Ammon's horn (tissue), 1 donor: ENCODE measurements at regions not wholly inside any gene's neighbourhood (a gene's known extent, or its start where the extent isn't known, plus 50 kb on each side); places are given as distances from the start of the nearest gene placed in this dataset.
"Not testable (repeated sequence)": the region's sequence is repeated elsewhere in the genome, so short reads cannot be mapped to it uniquely, and the experiment has no call there.

Experiments
- DNase-seq: peaks from one replicate; pipeline ENCODE4 v3.0.0-alpha.2; 2016; ENCODE audit warnings: low spot score

DNA sequence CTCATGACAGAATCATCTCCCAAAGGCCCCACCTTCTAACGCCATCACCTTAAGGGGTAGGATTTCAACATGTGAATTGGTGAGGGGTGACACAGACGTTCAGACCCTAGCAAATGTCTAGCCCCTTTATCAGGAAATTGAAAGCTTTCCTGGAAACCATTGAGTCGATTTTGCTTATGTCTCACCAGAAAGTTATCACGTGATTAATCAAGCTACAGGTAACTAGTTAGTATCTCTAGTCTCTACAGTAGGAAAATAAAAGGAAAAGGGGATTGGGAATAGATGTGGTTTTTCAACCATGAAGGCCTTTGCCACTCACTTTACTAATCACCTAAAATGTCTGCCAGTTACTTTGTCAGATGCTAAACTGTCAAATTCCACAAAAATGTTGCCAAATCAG, 1133.0 kb downstream of the PDHA2 start:
- no peak for DNase-seq

GRCh38 chr4:96974295-96974694, 1134.4 kb downstream of the PDHA2 start:
- DNase-seq = no peak

- DNase-seq = no peak
These were observed 1143.9 kb downstream of the PDHA2 start for GRCh38 chr4:96983830-96984229.

DNA sequence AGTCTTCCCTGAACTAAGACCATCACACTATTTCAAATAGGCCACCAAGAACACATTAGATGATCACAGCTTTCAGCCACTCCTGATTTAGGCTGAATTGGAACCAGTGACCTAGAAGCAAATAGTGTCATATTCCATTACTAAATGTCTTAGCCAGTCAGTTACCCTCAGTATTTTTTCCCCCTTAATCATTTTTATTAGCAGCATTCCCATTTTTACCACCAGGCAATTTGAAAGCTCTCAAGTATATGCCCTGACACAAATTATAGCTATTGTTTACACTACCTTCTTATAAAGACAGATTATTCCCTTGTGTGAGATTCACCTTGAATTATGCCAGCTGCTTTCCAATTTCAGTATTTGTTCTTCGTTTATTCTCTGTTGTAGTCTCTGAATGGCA, 1146.9 kb downstream of the PDHA2 start:
- DNase-seq = no peak

GRCh38 chr4:96991083-96991482, 1151.2 kb downstream of the PDHA2 start:
- DNase-seq = no peak

DNA sequence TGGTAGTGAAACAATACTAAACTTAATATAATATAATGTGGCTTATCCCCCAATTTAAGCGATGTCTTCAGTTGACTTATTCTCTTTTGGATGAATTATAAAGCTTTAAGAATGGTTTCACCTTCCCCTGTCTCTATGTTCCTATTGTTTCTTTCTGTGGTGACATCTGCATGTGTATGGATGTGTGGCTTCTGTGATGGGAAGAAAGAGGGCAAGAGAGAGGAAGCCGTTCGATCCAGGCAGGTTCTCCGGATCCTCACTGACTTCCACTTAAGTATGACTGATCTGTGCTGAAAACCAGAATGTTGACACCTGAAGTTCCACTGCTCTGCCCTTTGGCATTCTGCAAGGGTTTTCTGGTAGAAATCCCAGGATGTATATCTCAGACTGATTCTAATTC, 1150.8 kb downstream of the STPG2 start:
- no peak for DNase-seq

DNA sequence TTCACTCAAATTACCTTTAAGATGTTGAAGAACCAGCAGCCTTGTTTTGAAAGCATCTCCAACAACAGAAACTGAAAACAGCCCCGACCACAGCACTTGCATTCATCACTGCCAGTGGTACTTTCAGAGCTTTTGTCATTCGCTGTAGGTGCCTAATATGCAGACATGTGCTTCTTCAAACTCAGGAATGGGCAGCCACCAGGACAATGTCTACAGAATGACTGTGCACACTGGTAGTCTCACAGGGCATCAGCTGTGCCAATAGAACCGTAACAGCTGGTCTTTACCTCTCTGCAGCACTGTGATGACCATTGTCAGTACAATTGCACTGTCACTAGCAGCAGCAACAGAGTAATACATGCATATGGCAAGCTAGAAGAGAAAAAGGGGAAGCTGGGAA, 1149.7 kb downstream of the STPG2 start:
- no peak for DNase-seq

- no peak for DNase-seq
These were observed 1139.6 kb downstream of the STPG2 start for GRCh38 chr4:97003715-97004114.

DNA sequence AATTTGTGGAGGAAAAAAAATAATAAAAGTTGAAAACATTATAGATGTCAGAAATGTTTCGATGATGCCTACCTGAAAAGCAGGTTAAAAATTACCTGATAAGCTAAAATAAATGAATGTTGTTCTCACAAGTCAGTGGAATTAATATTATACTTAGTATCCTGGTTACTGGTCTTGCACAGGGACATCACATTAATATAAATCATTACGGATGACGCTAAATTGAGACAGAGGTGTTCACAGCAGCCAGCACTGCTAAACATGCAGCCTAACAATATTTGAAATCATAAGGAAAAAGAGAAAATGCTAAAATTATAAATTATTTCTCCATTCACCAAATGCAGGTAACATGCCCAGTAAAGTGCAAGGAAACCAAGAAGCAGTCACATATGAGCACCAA, 1130.0 kb downstream of the STPG2 start:
- no peak for DNase-seq

- DNase-seq = no peak
These were observed 1129.6 kb downstream of the STPG2 start for GRCh38 chr4:97013711-97014110.

GRCh38 chr4:97015301-97015700, 1128.0 kb downstream of the STPG2 start:
- DNase-seq = no peak

DNA sequence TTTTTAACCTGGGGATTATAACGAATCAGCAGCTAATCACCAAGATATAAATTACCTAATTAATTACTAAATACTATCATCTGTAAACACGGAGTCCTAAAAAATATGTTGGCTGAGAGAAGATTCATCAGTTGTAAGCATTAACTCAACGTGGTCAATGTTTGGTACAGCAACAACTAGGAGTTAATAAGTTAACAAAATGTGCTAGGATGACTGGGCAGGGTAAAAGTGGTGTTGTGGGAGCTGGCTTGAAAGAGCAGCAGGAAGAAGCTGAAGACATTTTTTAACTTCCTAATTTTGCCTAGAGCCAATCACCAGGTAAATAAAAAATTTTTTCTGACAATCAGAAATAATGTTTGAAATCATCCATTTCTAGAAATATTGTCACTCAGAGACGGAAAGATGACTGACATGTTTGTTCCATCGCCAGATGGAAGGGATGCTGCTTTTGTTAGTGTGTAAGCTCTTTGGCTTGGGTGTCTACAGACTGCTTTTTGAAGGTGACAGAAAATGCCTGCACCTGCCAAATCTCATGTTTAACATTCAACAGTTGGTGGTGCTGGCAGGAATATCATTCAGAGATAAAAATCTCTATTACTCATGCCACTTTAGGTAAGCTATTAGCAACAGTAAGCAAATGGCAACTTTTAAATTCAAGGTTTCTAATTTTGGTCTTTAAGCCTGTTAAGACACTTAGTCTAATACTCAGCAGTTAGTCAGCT, 1126.9 kb downstream of the STPG2 start:
- DNase-seq = peak; percentile 19

- DNase-seq = no peak
These were observed 1115.4 kb downstream of the STPG2 start for GRCh38 chr4:97027728-97028410.

DNA sequence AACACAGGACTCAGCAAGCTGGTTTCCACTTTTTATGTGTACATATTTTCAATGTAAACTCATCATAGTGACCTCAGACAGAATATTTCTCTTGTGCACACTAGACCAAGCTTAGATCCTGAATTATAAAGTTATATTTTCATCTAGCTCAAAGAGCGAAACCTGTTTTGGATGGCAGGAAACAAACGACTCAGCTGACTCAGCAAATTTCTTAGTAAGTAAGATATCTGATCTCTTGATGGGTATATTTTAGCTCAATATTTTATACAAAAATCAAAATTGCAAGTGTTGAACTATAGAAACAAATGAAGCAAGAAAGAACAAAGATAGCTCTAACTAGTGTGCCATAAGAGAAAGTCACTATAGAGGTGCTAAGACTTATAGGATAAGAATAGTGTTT, 1114.5 kb downstream of the STPG2 start:
- DNase-seq = no peak

GRCh38 chr4:97037411-97038145, 1105.7 kb downstream of the STPG2 start:
- not testable (repeated sequence) for DNase-seq

GRCh38 chr4:97038146-97038516, 1105.1 kb downstream of the STPG2 start:
- DNase-seq = no peak

DNA sequence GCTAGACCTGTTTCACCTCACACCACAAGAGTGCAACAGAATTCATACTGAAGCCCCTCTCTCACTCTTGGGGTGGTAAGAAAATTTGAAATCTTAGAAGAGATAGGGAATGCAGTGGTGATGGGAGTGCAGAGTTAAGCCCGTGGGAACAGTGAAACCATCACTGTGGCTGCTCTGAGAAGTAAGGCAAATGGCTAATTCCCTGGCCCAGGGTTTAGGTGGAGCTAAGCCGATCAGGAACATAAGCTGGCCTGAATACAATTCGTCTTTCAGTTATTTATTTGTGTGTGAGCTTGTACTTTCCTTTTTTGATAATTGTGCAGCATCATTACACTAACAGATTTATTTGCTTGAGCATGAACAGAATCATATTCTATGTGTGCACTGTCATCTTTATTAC, 1070.6 kb downstream of the STPG2 start:
- no peak for DNase-seq

- DNase-seq = no peak
These were observed 1070.1 kb downstream of the STPG2 start for GRCh38 chr4:97073194-97073593.

DNA sequence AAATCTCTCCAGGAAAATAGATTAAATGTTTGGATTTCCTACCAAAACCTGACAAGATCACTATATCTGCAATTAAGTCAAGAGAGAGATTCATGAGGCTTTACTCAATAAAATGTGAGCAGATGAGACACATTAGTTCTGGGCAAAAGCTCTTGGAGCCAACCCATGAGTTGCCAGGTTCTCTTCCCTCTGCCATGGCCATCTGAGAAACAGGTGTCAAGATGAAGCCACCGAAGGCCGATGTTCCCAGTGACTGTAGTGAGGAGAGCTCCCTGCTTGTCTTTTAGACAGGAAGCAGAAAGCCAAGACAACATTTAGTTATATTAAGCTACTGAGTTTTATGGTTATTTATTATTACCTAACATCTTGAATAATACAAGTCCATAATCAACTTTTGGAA, 1068.7 kb downstream of the STPG2 start:
- no peak for DNase-seq

GRCh38 chr4:97081951-97082350, 1061.3 kb downstream of the STPG2 start:
- DNase-seq = no peak

- DNase-seq = not testable (repeated sequence)
These were observed 1046.2 kb downstream of the STPG2 start for GRCh38 chr4:97097036-97097435.

- DNase-seq = not testable (repeated sequence)
These were observed 1042.1 kb downstream of the STPG2 start for GRCh38 chr4:97101171-97101570.

- no peak for DNase-seq
These were observed 1040.0 kb downstream of the STPG2 start for GRCh38 chr4:97103252-97103651.
